ENCODE measurements at regions not wholly inside any gene's neighbourhood (a gene's known extent, or its start where the extent isn't known, plus 50 kb on each side); places are given as distances from the start of the nearest gene placed in this dataset.

- ATAC-seq = no peak
- DNase-seq = no peak
- H3K4me1 ChIP-seq (ENCODE audit: low read depth) = no peaks in the 10 kb centered on the region
- no peaks in the 10 kb centered on the region for H3K9me3 ChIP-seq
- TF ChIP-seq CTCF (IDR thresholded peaks at IDR 0.05) = no peak
- intact Hi-C loops (cut with DNase I, micrococcal nuclease) = no loop called here
- H3K4me3 ChIP-seq = no peak overlapping the region
- no peaks in the 10 kb centered on the region for H3K36me3 ChIP-seq (ENCODE audit: low read depth)
Observed at GRCh38 chr10:36173364-36173763, 531.3 kb upstream of the FZD8 start.

GRCh38 chr10:36171953-36172940 is 530.2 kb upstream of the FZD8 start:
- Histone ChIP-seq H3K9me3 (no peaks in the 10 kb centered on the region), H3K4me3 (no peak overlapping the region), H3K4me1 (ENCODE audit: low read depth) (no peaks in the 10 kb centered on the region), H3K36me3 (ENCODE audit: low read depth) (no peaks in the 10 kb centered on the region)
- intact Hi-C loops (cut with DNase I, micrococcal nuclease) = no loop called here
- no peak for DNase-seq
- no peak for TF ChIP-seq CTCF (IDR thresholded peaks at IDR 0.05)
- ATAC-seq = no peak

- no peak for TF ChIP-seq CTCF (IDR thresholded peaks at IDR 0.05)
- intact Hi-C loops (cut with DNase I, micrococcal nuclease) = no loop called here
- Histone ChIP-seq H3K4me3 (no peak overlapping the region), H3K9me3 (no peaks in the 10 kb centered on the region), H3K4me1 (ENCODE audit: low read depth) (no peaks in the 10 kb centered on the region), H3K36me3 (ENCODE audit: low read depth) (no peaks in the 10 kb centered on the region)
- DNase-seq = no peak
- ATAC-seq = no peak
Observed at GRCh38 chr10:36171556-36171952, 529.5 kb upstream of the FZD8 start.

- Histone ChIP-seq H3K9me3 (no peaks in the 10 kb centered on the region), H3K4me3 (no peak overlapping the region), H3K4me1 (ENCODE audit: low read depth) (no peaks in the 10 kb centered on the region), H3K36me3 (ENCODE audit: low read depth) (no peaks in the 10 kb centered on the region)
- TF ChIP-seq CTCF (IDR thresholded peaks at IDR 0.05) = no peak
- DNase-seq (no peak), ATAC-seq (no peak)
- intact Hi-C loops (cut with DNase I, micrococcal nuclease) = no loop called here
Observed at GRCh38 chr10:36170943-36171501, 528.9 kb upstream of the FZD8 start.

GRCh38 chr10:36170142-36170719 is 528.1 kb upstream of the FZD8 start:
- intact Hi-C loops (cut with DNase I, micrococcal nuclease) = no loop called here
- H3K9me3 ChIP-seq = no peaks in the 10 kb centered on the region

More at GRCh38 chr10:36170142-36170719, 528.1 kb upstream of the FZD8 start:
- Histone ChIP-seq H3K36me3 (ENCODE audit: low read depth) (no peaks in the 10 kb centered on the region), H3K4me3 (no peak overlapping the region), H3K4me1 (ENCODE audit: low read depth) (no peaks in the 10 kb centered on the region)
- ATAC-seq (no peak), DNase-seq (no peak)
- TF ChIP-seq CTCF (IDR thresholded peaks at IDR 0.05) = no peak
